NCI-H82 treated with DMSO at 0.1 percent for 48 hours (cell line): ENCODE measurements at regions not wholly inside any gene's neighbourhood (a gene's known extent, or its start where the extent isn't known, plus 50 kb on each side); places are given as distances from the start of the nearest gene placed in this dataset.

Experiments used
- DNase-seq: peaks from one replicate; lab custom pipeline; 2025; ENCODE audit not compliant: unreplicated experiment; lab: John Stamatoyannopoulos, UW

DNA sequence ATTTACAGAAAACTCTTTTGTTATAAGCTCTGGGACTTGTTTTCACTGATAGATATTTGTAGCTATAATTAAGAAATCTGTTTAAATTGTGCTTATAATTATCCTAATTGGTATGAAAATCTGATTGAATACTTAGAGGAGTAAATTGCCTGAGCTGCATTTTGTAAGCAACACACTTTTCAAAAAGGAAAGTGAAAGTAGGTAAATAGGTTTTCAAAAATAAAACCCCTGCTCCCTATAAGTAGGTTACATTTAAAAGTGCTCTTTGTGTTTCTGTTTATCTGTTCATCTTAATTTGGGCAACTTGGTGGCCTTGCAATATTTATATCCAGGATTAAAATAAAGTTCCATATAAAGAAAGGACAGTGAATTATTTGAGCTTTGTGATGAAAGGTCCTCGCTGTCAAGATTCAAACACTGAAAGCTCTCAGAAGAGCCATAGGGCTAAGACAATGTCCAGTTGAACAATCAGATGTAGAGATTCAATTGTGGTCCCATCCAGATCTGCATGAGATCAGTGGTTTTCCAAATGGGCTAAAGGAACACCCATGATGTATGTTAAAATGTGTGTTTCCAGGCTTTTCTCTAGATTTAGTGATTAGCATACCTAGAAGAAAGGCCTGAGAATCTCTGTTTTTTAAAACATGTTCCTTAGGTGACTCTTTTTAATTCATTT, 371.6 kb downstream of the RPRM start:
- no peak for DNase-seq

DNA sequence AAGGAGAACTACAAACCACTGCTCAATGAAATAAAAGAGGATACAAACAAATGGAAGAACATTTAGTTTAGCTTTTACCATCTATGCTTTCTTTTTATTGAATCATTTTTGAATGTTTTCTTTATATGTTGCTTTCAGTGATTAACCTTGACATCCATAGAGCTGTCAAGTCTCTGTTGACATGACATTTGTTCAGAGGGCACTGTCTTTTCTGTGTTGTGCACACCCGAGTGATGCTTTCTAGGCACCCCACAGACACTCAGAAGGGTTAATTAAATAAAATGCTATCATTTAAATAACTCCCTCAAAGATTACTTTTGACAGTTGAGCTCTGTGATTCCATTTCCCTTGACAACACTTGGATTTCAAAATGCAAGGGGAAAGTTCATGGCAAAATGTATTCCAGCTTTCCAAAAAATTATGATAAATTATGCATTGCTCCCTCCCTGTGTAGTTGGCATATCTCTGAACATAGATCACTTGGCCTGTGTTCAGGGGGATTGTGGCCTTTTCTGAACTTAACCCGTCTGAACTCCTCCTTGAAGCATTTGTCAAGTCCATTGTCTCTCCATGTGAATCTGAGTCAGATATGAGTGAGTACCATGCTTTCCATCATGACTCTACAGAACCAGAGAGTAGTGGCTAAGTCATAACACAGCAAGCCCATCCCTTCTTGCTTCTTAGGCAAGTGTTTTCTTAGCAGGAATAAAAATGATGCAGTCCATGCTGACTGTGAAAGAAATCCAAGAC, 372.6 kb downstream of the RPRM start:
- no peak for DNase-seq

DNA sequence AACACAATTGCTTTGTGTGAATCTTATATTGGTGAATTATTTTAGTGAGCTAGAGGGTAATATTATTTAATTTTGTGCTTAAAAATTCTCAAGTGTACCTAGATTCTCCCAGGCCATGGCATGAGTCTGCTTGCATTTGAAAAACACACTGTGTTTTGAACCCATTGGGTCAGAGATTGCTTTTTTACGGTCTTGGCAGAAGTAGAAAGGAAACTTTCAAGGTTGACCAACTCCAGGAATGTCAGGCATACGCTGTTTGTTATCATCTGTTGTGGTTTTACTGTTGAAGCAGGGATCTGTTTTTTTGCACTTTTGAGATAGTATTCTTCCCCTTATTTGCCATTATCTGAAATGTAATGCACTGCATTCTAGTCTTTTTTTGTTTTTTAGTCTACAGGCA, 377.4 kb downstream of the RPRM start:
- no peak for DNase-seq

DNA sequence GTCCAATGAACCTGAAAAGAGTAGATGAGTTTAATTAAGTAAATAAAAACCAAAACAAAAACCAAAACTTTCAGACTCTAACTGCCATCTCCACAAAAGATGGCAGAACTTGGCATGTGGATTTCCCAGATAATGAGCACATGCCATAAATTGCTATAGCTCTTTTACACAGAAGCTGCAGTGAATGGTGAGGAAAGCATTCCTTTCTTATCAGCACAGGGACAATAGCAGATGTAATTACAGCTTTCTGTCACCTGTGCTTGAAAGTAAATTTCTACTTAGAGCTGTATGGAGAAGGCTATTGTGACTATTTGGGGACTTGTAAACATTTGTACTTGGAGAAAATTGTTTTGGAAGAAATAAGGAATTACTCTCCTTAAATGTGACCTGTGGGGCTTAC, 378.4 kb downstream of the RPRM start:
- no peak for DNase-seq

DNA sequence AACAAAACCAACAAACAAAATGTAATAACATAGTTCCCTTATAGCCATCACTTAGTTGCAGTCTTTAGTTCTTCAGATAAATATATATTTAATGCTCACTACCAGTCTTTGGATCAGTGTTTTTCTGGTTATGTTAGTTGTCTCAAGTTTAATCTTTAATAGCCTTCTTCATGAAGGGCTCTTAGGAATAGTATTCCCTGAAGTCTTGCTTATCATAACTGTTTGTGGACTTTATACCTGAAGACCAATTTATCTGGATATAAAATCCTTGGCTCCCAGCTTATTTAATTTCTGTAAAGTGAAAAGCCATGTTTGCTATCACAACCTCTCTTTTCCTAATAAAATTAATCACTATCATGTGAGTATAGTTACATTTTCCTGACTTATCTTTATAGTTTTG, 379.7 kb downstream of the ARL6IP6 start:
- no peak for DNase-seq

DNA sequence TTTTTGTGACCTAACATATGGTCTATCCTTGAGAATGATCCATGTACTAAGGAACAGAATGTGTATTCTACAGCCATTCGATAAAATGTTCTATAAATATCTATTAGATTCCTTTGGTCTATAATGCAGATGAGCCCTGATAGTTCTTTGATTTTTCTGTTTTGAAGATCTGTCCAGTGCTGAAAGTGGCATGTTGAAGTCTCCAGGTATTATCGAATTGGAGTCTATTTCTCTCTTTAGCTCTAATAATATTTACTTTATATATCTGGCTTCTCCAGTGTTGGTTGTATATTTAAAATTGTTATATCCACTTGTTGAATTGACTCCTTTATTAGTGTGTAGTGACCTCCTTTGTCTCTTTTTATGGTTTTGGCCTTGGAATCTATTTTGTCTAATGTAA, 377.9 kb downstream of the ARL6IP6 start:
- DNase-seq: no peak

DNA sequence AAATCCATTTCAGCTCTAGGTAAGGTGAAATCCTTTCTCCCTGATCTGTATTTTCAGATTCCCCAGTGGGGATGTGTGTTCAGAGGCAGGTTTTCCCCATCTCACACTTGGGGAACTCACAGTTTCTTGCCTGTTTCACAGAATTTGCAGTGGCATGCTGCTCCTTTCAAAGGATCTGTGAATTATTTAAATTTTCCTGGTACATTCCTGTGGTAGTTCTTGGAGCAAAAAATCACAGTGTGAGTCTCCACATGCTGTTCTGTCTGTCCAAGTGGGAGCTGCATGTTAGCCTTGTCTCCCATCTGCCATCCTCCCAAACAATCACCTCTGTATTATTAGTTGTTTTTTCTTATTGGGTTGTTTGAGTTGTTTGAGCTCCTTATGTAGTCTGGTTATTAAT, 372.9 kb downstream of the ARL6IP6 start:
- DNase-seq: no peak

DNA sequence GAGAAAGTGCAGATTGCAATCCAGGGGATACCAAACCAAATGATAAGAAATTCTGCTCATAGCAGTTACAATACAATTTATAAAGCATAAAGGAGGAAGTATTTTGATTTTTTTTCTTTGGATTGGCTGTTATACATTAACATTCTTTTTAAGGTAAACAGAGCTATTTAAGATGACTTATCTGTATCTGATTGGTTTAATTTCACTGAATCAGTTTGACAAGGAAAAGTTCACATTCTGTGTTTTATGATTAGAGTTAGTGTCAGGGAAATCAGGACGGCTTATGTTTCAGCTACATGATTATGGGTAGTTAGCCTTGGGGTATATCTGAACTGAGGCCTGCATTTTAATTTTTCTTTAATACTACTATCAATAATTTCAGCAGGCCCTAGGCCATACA, 360.9 kb downstream of the ARL6IP6 start:
- no peak for DNase-seq

DNA sequence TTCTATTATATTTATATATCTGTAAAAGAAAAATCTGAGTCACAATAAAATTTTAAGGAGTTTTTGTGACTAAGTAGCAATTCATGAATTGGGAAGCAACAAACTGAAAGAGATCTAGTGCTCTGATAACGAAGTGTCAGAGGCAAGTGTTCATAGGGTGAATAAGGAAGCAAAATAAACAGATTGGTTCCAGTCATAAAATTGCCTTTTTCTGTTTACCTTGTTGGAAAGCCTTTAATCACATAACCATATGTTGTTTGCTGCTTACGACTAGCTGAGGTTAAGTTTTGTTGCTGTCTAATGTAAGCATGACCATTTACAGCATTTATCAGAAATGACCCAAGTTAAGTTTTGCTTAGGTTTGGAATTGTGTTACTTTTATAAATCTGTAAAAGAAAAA, 358.9 kb downstream of the ARL6IP6 start:
- peak; percentile 63 for DNase-seq

DNA sequence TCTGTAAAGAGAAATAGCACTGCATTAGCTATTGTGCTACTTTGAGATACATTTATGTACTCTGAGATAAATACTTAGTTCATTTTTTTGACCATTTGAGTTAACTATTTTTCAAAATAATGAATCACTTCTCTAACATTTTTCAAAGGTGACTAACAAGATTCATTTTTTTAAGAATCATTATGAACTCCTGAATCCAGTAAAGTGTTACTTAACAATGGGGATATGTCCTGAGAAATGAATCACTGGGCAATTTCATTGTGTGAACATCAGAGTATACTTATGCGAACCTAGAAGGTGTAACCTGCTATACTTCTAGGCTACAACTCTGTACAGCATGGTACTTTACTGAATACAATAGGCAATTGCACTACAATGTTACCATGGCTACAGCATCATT, 355.8 kb downstream of the ARL6IP6 start:
- DNase-seq: no peak

DNA sequence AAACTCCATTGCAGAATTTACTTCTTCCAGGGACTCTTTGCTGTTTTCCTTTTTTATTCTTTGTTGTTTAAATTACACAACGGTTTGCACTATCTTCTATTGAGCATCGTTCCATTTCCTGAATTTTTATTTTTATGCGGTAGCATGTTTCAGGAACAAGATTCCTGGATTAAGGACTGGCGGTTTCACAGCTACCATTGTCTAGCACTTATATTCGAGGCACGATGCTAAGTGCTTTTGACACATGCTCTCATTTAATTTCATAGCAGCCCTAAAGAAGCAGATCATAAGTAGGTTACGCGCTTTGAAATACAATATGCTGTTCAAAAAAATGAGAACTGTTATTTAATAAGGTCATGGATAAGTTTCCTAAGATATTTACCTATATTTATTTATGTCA, 354.4 kb downstream of the ARL6IP6 start:
- no peak for DNase-seq

DNA sequence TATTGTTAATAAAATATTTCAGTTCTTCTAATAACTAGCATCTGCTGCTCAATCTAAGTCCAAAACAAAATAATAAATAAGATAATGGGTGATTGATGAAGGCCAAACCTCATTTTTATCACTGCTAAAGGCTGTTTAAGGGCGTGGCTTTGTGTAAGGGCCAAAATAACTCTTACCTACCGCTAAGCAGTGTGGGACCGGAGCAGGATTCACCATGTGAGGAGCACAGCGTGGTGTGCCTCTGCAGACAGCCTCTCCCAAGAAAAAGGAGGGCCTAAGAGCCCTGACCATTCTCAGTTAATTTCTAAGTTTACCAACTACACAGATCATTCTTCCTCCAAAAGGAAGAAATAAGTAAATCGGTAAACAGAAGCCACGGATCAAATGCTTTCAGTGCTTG, 353.7 kb downstream of the ARL6IP6 start:
- DNase-seq: no peak

DNA sequence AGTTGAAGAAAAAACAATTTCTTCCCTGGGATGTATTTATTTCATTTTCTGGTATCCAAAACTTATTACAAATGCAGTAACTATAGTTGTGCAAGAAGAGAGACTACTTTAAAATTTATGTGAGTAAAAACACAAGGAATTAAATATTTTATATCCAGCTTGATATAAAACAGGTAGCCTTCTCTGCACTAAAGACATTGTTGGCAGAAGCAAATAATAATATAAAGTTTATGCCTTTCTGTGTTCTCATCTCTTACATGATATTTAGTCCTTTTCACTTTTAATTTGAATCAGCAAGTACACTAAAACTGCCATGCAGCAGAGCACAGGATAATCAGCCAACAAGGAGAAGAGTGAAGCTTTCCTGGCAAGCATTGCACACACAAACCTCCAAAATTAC, 352.7 kb downstream of the ARL6IP6 start:
- DNase-seq: no peak

DNA sequence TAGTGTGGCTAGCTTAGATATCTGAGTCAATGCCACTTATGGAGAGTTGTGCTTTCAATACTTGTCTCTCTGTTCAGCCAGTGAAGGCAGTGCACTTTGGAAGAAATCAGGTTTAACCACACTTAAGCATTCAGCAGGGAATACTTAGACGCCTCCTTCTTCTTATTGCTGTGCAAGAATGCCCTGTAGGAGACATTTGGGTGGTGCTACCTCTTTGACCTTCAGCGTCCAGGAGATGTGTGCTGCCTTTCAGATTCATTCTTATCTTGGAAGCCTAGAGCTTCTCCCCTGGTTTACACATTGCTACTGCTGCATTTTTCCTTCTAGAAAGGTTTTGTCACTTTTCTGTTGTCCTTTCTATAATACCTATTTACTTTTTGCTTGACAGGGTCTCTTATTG, 350.5 kb downstream of the ARL6IP6 start:
- DNase-seq: no peak

DNA sequence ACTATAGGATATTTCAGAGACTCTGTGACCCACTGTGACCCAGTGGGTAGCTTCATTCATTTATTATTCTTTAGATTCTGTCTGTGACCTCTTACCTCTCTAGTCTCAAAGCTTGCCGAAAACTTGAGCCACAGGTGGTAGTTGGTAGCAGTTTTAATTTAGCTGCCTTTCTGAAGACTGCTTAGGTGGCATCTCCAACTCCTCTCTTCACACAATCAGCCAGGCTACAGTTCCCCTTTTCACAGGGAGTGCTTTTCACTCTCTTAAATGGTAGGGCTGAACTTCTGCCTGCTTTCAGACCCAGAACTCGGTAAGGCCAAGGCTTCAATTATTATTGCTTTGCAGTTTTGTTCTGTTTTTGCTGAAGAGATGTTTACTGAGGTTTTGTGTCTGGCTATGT, 349.6 kb downstream of the ARL6IP6 start:
- no peak for DNase-seq

DNA sequence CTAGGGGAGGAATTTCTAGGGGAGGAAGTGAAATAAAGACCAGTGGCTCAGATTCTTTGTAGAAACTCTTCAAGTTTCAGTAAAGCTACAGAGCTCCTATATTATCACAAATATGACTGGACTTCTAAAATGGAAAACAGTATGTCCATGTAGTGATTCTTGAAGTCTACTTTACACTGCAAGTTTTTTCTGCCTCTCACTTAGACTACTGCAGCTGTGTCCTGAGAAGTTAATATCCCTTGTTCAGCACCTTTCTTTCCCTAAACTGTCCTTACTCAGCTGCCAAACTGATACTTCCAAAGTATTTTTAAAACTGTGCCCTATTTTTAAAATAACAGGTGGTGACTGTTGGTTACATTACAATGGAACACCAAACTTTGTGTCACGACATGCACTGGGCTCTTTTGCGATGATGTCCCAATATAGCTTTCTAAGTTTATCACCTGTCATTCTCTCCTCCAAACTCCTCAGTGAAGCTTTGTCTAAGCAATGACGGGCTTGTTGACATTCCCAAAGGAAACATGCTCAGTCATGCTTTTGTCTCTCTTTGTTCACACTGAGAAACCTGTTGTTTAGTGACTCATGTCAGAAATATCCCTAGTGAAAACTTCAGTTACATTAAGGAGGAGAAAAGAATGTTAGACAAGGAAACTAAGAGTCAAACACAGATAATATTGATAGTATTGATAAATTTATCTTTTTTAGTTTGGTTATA, 341.1 kb downstream of the ARL6IP6 start:
- DNase-seq: no peak

DNA sequence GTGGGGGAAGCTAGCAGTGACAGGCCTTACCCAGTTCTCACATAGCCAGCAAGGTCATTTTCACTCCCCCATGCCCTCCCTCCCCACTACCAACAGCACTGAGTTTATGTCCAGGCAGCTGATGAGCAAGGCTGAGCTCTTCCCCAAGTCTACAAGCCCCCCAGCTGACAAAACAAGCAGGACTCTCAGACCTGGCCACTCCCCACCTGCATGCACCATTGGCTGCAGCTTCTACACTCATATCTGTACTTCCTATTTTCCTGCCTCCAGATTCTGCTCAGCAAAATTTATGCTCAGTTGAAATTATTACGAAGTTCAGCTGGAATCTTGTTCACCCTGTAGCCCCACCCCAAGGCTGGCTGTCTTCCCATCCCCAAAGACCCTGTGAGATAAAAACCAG, 339.3 kb downstream of the ARL6IP6 start:
- no peak for DNase-seq

DNA sequence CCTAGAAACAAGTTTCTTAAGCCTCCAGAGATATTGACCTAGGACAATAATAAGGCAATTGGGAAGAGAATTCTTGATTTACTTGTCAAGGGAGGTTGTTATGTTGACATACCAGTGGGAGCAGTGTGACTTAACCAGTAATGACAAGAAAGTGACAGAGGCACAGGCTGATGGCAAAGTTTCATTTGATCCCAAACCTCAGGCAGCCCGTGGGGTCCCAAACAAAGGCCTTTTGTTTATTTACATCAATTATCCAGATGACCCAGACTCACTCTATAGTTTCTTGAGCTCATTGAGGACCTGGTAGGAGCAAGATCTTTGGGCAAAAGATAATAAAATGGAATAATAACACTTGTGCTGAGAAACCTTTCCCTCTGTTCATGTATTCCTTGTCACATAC, 336.8 kb downstream of the ARL6IP6 start:
- no peak for DNase-seq

DNA sequence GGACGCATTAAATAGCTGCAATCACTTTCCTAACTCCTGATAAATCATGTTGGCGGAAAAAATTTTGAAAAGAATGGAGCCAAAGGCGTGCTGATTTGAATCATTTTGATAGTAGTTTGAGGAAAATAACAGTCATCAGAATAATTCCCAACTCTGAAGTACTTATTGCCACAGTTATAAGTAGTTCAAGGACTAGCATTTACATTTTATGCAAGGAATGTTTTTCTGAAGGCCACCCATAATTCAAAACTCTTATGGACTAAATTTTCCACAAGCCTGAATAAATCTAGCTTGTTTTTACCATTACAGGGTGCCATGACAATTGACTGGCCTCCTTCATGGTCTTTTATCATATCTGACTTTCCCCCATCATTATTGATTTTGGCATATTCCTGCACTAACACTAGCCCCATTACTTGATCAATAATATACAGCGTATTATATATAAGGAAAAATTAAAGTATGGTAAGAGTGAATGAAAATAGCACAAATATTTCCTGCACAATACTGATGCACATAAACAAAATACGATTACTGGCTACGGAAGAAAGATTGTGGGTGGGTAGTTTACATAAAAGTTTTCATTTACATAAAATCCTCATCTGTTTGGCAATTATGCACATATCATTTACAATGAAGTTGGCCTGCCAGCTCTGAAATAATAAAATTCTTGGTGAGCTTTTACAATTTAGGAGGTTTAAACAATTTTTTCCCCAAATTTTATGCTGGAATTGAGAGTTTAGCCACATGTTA, 334.6 kb downstream of the ARL6IP6 start:
- no peak for DNase-seq

DNA sequence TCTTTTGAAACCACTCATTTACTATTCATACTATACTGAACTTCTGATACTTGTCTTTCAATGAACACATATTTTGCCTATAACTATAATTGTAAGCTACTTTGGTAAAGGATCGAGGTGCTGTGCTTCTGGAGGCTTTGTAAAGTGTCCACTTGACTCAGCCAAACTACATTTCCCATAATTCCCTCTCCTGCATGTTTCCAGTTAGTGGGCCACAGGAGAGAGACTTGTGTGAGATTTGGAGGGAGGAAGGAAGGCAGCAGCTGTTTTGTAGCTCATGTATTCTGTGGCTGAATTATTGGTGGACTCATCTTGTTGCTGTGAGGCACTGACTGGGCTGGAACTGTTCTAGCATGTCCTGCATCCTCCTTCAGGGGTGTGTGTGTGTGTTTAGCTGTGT, 328.8 kb downstream of the ARL6IP6 start:
- DNase-seq: no peak

DNA sequence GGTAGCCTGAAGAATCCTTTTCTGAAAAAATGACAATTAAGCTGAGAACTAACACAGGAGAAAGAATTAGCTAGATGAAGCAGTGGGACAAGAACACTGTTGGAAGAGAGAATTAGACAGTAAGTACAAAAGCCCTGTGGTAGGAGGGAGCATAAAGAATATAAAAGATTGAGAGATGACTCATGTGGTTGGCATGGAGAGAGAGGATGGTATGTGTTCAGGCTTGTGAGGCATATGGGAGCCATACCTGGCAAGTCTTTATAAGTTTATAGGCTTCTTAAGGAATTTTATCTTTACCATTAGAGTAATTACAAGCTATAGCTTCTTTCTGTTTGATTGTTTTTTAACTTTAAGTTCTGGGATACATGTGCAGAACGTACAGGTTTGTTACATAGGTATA, 325.0 kb downstream of the ARL6IP6 start:
- no peak for DNase-seq

DNA sequence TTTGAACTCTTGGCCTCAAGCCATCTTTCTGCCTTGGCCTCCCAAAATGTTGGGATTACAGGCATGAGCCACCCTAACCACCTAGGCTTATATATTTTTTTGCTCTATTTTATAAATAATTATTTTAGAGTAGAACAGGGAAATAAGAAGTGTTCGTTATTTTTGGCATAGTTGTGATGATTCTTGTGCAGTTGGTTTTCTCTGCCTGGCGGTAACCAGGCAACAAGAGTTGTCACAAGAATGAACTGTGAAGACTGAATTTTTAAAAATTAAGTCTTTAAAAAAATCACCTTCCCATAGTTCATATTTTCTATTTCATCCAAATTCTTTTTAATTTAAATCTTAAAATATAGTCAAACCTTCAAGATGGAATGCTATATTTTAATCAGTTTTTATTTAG, 310.2 kb downstream of the ARL6IP6 start:
- DNase-seq: no peak
